ENCODE measurements at regions not wholly inside any gene's neighbourhood (a gene's known extent, or its start where the extent isn't known, plus 50 kb on each side); places are given as distances from the start of the nearest gene placed in this dataset.

- DNase-seq (ENCODE audit: low spot score) = no peak
Observed at GRCh38 chr7:12074889-12075288, 136.2 kb upstream of the TMEM106B start.

GRCh38 chr7:12080006-12080405 is 131.1 kb upstream of the TMEM106B start:
- DNase-seq (ENCODE audit: low spot score) = no peak

DNA sequence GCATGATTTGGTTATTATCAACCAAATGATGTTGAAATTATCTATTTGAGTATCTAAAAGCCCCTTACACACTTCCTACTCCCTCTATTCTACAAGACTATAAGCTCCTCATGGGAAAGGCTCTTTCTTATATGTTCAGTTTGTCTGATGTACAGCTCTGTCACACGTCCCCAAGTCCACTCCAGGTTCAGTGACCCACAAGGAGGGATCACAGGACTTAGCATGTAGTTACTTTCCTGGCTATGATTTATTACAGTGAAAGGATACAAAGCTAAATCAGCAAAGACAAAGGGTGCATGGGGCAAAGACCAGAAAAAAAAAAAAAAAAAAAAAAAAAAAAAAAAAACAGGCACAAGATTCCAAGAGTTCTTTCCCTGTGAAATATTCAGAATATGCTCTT is 125.6 kb upstream of the TMEM106B start:
- no peak for DNase-seq (ENCODE audit: low spot score)

DNA sequence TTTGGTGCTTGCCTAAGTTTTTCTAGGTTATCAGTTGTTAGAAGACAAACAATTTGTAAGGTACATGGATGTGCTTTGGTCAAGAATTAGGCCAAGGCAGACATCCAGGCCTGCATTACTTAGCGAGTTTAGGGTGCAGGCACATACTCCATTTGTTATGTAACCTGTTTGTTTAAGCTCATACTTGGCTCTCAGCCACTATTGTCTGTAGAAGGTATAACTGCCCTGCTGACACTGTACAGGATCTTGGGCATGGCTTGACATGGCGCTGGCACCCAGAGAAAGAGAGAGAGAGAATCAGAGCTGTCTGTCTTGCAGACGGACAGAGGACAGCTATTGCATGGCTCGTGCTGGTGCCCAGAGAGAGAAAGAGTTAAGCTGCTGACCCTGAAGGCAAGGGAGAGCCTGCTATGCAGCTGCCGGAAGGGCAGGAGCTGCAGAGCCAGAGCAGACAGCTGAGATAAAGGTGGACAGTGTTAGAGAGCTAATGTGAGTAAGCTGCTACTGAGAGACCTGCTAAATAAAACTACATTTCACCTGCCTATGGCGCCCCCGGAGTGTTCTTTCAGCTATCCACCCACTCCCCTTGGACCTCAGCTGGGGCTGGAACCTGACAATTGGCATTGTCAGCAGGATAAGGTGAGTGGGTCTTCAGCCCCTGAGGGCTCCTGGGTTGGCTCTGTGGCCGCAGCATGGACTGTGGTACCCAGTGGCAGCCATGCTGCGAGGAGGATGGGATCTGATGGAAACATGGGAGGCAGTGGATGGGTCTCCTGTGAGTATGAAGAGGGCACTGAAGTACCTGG is 120.9 kb upstream of the TMEM106B start:
- no peak for DNase-seq (ENCODE audit: low spot score)

GRCh38 chr7:12090757-12091221 is 120.3 kb upstream of the TMEM106B start:
- no peak for DNase-seq (ENCODE audit: low spot score)

DNA sequence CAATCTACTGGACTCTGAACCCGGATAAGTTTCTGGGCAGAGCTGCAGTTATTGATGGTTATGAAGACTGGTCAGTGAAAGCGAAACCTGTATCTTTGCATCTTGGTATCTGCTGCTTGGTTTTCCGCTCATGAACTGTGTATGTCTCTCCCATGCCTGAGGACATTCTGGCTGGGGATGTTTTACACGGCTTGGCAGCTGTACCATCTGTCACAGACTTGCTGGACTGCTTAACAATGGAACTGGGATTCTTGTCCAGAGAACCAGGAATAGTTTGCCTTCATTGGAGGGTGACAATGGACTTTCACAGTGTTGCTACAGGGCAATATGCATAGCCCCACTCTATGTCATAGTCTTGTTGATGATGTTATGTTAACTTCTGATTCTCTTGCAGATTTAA is 119.9 kb upstream of the TMEM106B start:
- DNase-seq (ENCODE audit: low spot score) = no peak

- no peak for DNase-seq (ENCODE audit: low spot score)
Observed at GRCh38 chr7:12092499-12093130, 118.5 kb upstream of the TMEM106B start.

GRCh38 chr7:12093365-12093764 is 117.7 kb upstream of the TMEM106B start:
- DNase-seq (ENCODE audit: low spot score) = no peak

DNA sequence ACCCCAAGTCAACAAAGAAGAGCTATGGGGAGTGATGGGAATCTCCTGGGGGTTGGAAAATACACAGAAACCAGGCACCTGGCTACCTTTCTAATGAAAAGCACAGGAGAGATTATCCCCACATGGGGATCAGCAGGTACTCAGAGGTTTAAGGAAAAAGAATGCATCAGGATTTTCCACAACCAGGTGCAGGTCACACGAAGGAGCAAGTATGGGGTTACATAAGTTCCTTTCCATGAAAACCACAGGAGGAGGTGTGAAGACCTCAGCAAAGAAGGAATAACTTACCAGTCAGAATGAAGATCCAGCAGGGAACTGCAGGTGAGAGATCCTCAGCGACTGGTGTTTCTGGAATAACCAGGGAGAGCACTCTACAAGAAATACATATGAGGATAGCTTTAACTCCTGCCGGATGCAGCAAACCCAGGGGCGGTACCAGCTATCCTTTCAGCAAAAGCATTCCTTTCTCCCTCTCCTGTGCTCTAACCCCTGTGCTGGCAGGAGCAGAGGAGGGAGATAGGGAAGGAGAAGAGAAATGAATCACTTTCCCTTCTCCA is 116.7 kb upstream of the TMEM106B start:
- DNase-seq (ENCODE audit: low spot score) = no peak

DNA sequence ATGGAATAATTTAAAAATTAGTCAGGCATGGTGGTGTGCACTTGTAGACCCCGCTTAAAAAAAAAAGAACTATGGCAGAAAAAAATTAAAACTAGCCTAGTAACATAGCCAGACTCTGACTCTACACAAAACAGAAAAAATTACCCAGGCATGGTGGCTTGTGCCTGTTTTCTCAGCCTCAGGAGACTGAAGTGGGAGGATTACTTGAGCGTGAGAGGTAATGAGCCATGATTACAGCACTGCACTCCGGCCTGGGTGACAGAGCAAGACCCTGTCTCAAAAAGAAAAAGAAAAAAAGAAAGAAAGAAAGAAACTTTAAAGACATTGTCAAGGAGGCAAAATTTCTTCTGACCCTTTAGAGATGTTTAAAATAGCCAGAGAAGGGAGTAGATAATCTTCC is 109.0 kb upstream of the TMEM106B start:
- no peak for DNase-seq (ENCODE audit: low spot score)

DNA sequence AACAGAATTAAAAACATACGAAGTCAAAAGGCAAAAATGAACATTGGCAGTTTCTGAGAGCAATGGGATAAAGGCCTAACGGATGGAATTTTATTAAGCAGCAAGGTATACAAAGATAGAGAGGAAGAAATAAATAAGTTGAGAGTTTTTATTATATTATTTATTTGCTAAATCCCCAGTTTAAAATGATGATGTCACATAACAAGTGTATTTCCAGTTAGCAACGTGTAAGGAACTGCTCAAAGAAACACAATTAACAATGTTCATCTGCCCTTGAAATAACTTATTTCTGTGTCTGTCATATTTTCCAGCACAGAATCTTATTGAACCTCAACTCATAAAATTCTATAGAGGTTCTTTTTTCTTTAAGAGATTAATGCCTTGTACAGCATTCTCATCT is 108.6 kb upstream of the TMEM106B start:
- DNase-seq (ENCODE audit: low spot score) = no peak

- DNase-seq (ENCODE audit: low spot score) = no peak
Observed at GRCh38 chr7:12103948-12104347, 107.1 kb upstream of the TMEM106B start.

DNA sequence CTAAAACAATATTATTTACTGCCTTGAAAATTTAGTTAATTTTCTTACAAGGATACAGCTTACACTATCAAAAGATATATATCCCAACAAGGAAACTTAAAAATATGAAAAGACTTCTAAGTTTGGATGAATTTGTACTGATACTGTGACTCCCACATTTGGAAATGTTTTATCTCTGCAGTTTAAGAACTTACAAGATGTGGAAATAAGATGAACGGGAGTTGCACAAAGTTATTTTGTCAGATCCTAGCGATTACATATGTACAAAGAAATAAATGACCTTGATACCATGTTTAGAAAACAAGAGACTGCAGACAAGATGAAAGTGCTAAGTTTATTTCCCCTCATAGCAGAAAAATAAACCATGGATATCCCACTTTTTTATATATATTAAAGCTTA is 103.7 kb upstream of the TMEM106B start:
- no peak for DNase-seq (ENCODE audit: low spot score)

DNA sequence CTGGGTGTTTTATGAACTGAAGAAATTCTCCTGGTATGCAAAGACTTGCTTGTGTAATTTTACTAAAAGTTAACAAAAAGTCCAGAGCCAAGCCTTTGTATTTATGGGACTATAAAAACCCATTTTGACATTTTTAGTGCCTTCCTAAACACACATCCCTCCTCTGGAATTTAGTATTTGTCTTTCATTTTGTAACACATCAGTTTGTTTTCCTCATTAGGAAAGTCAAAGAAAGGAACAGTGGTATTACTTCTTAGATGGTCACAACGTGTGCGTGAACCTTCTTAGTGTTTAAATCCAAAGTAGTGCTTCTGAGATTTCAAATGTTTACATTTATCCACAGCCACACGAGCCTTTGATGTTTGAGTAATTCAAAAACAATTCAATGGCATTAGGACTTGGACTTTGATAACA is 103.2 kb upstream of the TMEM106B start:
- DNase-seq (ENCODE audit: low spot score) = no peak

DNA sequence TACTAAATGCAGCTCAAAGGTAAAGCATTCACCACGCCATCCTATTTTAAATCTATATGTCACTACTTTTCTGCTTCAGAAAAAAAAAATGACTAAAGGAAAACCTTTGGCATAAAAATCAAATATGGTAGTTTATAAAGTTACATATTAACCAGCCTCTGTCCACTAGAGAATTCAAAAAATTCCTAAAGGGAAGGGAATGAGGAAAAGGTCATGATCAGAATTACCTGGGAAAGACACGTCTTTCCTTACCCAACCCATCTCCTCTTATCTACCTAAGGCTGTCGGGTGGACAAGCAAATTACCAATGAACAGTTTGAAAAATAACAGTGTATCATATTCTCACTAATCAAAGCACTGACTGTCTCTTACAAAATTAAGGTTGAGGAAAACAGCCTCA is 100.7 kb upstream of the TMEM106B start:
- no peak for DNase-seq (ENCODE audit: low spot score)

GRCh38 chr7:12111422-12112405 is 99.4 kb upstream of the TMEM106B start:
- no peak for DNase-seq (ENCODE audit: low spot score)

DNA sequence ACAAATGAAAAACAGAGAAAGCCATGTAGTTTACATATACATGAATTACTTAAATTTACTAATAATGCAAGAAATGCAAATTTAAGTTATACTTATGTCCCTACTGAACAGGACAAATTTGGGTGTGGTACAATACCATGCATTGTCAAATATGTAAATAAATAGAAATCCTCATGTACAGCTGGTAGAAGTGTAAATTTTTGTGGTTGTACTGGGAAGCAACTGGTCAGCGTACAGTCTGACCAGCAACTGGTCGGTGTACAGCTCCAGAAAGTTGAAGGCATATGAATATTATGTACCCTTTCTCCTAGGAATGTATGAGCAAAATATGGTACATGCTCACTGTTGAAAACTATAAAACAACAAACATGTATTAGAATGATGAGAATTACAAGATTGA is 93.9 kb upstream of the TMEM106B start:
- no peak for DNase-seq (ENCODE audit: low spot score)

DNA sequence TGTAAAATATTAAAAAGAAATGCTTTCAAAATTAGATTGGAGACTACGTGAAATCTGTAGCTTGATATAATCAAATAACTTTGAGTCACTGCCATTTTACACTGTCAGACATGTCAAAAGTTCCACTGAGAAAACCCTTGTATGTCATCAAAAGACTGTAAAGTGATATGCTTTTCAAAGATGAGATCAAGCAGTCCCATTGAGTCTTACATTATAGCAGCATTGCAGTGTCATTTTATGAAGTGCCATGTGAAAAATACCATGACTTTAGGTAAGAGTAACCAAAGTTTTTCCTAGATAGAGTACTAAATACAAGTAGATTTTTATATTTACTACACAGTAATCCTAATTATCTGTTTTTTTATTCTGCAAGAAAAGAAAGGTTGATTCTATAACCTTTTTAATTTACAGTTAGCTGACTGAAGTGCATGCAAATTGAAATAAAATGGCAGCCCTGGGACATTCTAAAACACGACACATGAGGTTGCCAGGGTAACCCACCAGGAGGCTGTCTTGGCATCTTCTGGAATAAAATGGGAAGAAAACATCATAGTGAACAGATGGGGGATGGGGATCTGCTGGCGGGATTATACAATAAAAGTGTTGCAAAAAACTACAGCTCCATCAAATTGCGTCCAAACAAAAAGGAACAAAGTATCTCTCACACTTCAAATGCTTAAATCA is 91.3 kb upstream of the TMEM106B start:
- no peak for DNase-seq (ENCODE audit: low spot score)

DNA sequence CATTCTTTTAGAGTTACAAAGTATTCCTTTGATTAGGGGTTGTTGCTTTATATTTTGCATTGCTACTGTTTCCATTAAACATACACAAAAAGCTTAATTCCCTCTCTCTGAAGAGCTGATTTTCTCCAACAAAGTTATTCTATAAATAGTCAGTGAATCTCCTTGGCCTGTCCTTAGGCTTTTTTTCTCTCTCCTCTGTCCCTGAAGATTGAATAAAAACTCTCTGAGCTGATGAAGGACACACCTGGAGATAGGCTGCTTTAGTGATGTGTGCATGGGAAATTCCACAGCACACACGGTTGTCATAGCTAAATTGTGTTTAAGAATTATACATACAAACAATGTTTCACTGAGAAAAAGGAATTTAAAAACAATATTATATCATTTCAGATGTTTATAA is 90.5 kb upstream of the TMEM106B start:
- no peak for DNase-seq (ENCODE audit: low spot score)

DNA sequence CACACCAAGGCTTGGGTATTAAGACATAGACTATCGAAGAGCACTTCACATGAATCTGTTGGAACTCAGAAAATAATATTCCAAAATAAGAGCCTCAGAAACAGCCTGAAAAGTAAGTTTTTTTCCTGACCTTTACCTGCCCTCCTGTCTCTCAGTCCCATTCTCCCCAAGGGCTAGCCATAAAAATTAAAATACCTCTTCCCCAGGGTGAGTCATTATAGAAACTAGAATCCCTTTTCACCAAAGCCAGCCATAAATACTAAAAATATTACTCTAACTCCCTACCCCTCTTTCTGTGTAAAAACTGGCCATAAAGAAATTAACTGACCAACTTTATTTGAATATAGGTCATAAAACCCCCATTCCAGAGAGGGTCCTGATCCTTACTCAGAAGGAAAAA is 87.9 kb upstream of the TMEM106B start:
- no peak for DNase-seq (ENCODE audit: low spot score)

DNA sequence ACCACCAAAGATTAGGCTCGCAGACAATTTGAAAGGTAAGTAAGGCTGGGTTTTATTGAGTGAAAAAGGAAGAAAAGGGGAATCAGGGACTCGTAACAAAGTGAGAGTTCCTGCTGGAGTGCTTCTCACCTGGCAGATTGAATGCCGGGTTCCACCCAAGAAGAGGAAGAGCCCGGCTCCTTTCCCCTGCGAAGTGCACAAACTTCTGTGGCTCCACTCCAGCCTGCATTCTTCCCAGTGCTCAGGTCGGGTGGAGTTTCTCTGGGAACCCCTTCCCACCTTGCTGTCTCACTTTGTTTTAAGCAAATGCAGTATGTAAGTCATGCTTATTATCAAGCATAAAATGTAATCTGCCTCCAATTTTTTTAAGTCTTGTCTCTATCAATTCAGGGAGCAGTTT is 87.1 kb upstream of the TMEM106B start:
- DNase-seq (ENCODE audit: low spot score) = no peak

- DNase-seq (ENCODE audit: low spot score) = no peak
Observed at GRCh38 chr7:12127455-12127854, 83.6 kb upstream of the TMEM106B start.

Measured in kidney capillary endothelial cell (primary cell).